ENCODE measurements at regions not wholly inside any gene's neighbourhood (a gene's known extent, or its start where the extent isn't known, plus 50 kb on each side); places are given as distances from the start of the nearest gene placed in this dataset.
"Not testable (repeated sequence)": the region's sequence is repeated elsewhere in the genome, so short reads cannot be mapped to it uniquely, and the experiment has no call there.

DNA sequence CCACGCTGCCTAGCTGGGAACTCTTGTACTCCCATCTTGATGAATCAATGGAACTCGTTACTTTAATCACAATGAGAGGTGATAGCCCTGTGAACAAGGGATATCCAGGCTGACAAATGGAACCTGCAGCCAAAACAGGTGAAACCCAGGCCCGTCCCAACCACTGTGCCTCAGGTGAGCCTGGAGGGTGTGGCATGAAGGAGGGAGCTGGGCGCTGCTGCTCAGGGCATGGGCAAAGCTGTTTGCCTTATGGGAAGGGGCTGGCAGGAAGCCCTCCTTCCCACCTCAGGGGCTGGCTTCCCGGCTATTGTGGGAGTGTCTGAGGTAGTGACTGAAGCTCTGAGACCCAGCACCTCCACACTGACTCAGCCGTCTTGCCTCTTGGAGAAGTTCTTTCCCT, 209.4 kb upstream of the ATP6AP2 start:
- no peak for DNase-seq

DNA sequence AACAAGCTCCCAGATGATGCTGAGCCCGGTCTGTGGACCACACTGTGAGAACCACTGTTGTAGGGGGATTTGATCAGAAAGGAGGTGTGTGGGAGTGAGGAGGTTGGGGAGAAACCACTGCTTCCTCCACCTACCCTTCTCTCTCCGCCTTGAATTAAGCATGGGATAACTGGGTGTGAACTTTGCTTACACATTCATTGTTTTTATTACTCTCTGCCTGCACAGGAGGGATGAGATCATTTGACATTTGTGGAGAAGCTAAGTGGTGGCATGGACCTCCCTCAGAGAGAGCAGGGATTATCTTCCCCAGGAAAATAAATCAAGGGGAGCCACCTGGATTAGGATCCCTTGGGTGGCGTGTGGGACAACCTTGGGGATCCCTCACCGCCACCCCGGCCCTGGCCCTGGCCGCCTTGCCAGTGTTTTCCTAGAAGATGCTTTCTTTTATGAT, 212.1 kb upstream of the ATP6AP2 start:
- DNase-seq, result no peak

DNA sequence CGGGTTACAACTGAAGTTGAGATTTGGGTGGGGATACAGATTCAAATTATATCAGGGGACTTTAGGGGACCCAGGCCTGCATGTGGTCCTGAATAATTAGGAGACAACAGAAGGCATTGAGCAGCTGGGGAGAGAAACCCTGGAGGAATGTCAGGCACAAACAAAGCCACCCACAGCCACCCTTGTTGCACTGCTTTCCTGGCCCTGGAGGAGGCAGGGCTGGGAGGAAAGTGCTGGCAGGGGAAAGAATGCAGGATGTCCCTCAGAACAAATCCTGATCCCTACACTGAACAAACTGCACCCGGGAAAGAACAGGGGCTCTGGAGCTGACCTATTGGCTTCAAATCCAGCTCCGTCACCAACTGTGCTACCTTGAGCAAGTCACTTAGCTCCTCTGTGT, 214.1 kb upstream of the ATP6AP2 start:
- no peak for DNase-seq

DNA sequence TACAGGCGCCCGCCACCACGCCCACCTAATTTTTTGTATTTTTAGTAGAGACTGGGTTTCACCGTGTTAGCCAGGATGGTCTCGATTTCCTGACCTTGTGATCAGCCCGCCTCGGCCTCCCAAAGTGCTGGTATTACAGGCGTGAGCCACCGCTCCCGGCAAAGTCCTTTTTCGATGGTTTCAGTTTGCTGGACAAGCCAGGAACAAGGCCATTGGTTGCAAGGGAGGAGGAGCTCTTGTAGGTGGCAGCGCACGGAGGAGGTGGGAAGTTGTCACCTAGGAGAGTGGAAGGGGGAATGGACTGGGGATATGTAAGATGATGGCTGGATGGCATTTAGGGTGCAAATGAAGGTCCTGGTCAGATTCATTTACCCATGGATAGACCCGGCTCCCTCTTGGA, 218.5 kb upstream of the ATP6AP2 start:
- DNase-seq, result not testable (repeated sequence)

DNA sequence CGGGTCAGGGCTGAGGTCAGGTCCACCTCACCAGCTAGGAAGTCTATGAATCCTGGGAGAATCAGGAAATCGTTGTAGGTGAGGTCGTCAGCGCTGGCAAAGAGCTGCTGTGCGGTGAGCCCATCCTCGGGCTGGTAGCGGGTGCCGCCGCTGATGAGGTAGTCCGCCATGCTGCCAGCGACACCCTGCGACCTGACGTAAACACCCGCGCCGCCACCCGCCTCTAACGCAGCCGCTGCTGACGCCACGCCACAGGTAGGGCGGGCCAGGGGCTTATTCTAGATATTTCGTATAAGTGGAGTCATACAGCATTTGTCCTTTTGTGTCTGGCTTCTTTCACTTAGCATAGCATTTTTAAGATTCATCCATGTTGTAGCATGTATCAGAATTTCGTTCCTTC, 220.2 kb upstream of the ATP6AP2 start:
- no peak for DNase-seq

DNA sequence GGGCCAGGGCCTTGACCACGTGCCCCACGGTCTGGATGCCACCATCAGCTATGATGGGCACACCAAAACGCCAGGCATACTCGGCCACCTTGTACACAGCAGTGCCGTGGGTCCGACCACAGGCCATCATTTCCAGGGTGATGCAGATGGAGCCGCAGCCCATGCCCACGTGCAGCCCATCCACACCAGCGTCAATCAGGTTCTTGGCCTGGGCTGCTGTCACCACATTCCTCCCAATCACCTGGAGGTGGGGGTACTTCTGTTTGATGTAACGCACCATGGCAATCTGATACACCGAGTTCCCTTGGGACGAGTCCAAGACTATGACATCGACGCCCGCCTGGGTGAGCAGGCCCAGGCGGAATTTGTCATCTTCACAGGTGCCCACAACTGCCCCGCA, 221.2 kb upstream of the ATP6AP2 start:
- no peak for DNase-seq

DNA sequence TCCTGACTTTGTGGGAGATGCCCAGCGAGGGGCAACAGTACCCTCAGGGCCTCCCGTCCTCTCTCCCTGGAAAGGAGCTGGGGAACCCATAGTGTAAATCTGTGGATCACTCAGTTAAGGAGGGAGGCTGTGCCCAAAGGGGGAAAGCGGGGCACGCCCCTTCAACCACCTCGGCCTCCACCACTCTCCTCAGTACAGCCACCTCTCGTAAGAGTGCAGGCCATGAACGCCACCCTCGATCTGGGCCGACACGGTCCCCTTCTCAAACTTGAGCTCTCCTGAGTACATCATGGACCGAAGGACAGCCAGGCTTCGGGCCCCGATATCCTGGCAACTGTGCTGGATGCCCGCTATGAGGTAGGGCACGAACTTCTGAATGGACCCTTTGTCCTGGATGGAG, 221.8 kb upstream of the ATP6AP2 start:
- DNase-seq, result no peak

DNA sequence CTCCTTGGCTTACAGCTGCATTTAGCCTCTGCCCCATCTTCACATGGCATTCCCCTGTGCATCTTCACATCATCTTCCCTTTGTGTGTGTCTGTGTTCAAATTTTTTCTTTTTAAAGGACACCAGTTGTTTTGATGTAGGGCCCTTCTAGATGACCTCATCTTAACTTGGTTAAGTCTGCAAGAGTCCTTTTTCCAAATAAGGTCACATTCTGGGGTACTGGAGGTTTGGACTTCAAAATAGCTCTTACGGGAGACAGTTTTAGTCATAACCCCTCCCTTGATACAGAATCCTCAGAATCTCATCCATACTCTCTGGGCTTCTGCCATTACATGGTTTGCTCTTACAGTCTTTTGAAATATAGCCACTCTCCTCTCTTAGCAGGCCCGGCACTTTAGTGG, 231.5 kb upstream of the ATP6AP2 start:
- no peak for DNase-seq

DNA sequence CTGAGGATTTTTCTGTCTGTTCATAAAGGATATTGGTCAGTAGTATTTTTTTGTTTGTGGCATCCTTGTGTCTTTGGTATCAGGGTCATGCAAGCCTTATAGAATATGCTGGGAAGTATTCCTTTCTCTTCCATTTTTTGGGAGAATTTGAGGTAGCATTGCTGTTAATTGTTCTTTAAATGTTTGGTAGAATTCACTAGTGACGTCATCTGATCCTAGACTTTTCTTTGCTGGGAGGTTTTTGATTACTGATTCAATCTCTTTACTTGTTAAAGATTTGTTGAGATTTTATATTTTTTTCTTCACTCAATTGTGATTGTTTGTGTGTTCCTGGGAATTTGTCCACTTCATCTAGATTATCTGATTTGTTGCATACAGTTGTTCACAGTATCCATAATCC, 234.4 kb upstream of the ATP6AP2 start:
- DNase-seq, result no peak

DNA sequence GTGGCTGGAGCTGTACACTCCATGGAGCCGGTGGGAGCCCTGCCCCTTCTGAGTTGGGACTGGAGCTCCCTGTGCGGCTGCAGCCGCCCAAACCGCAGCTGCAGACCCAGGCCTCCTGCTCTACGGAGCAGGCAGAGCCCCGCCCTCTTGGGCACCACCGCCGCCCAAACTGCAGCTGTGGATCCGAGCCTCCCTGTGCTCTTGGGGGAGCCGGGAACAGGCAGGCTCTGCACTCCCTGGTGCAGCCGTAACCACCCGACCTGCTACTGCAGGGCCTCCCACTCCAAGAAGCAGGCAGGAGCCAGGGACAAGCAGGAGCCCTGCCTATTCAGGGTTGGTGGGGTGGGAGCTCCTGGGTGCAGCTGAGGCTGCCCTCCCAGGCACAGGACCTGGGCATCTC, 237.5 kb upstream of the ATP6AP2 start:
- no peak for DNase-seq

DNA sequence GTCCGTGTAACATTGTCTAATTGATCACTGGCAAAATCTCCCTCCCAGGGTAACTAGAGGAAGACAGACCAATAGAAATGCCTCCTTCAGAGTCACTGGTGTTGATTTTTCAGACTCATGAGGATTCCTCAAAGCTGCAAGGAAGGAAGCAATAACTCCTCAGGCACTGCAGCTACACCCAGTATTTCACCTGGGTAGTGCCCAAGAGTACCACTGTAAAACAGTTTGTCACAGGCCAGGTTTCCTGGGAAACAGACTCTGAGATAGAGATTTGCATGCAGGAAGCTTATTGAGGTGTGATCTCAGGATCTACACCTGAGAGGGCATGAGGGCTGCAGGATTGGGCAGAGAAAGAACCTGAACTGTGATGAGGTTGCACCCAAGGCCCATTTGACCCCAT, 240.7 kb upstream of the ATP6AP2 start:
- DNase-seq, result no peak

DNA sequence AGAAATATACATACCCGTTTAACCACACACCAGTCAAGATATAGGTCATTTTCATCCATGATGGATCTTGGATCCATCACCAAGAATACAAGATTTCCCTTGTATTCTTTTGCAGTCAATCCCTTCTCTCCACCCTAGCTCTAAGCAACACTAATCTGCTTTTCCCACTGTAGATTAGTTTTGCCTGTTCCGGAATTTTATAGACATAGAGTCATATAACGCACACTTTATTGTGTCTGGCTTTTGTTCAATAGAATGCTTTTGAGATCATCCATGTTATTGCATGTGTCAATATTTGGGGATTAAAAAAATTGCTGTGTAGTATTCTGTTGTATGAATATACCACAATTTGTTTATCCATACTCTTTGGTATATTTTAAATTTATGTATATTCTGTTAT, 235.6 kb upstream of the BCOR start:
- DNase-seq, result no peak

DNA sequence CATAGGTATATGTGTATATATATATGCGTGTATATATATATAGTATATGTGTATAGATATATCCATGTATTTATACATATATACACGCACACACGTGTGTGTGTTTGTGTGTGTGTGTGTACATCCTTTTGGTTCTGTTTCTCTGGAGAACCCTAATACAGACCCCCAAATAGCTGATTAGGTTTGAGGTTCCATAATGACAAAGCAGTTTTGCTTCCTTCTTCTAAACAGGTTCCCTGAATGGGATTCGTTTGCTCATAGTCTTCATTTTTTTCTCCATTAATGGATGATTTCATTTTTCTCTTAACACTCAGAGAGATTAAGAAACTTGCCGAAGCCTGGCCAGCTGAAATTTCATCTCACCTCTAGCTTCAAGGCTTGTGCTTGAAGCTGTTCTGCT, 234.0 kb upstream of the BCOR start:
- no peak for DNase-seq

DNA sequence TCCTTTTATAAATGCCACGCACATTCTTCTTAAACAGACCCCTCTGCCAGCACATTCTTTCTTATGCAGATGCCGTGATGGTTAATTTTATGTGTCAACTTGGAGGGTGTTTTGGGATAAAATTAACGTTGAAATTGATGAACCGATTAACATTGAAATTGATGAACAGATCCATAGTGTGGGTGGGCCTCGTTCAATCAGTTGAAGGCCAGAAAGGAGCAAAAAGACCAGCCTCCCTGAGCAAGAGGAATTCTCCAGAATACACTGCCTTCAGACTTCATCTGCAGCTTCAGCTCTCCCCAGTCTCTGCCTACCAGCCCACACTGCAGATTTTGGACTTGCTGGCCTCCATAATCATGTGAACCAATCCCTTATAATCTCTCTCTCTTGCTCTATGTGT, 233.6 kb upstream of the BCOR start:
- no peak for DNase-seq

DNA sequence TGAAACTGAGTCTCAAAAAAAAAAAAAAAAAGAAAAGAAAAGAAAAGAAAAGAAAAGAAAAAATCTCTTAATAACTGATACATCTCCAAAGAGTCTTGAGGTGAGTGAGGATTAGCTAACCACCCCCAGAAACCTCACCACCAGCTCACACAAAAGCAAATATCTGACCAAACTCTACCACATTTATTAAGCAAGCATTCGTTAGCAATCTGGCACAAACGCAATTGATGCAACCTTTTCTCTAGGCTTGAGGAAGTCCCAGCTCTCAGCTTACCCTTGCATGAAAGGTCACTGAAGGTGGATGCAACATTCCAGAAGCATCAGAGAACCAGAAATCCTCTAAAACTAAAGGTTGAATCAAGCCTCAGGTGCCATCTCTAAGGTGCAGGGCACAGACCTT, 231.9 kb upstream of the BCOR start:
- DNase-seq, result no peak

DNA sequence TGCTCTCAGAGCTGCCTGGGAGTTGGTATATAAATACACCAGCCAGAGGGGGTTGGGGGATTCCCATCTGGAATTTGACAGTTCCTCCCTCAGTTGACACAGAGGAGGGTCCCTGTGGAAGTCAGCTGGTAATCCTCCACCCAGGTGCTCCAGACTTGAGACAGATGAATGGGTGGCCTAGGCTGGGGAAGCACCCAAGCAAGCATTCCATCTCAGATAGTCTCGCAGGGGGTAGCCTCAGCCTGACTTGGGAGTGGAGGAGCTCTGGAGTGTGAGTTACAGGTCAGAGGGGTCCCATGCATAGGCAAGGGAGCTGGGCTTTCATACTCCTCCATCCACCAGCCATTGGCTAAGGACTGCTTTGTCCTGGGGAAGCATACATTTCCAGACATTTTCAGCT, 229.3 kb upstream of the BCOR start:
- no peak for DNase-seq

DNA sequence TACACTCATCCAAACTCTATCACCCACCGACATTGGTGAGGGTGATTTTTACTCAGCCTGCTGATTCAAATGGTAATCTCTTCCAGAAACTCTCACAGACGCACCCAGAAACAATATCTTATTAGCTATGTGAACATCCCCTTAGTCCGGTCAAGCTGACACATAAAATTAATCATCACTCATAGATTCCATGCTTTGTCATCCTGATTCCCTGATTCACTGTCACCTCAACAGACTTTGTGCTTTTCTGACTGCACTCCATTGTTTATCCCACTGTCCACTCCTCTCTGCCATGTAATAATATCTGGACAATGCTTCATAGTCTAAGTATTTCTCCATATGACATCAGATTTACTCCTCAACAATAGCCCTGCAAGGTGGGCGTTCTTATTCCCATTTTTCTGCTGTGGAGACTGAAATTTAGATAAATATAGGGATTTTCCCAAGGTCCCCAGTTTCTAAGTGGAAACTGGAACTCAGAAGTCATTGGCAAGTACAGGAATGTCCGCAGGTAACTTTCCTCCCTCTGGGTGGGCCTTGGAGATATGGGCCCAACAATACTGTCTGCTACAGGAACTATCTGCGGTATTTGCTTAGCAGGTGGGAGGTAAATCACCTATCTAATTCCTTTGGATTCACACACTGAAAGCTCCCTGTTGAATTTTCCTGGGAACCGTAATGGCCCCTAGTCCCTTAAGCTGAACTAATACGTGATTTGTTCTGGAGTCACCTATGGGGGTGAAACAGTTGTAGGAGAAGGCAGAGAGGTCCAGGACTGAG, 228.6 kb upstream of the BCOR start:
- DNase-seq, result no peak

DNA sequence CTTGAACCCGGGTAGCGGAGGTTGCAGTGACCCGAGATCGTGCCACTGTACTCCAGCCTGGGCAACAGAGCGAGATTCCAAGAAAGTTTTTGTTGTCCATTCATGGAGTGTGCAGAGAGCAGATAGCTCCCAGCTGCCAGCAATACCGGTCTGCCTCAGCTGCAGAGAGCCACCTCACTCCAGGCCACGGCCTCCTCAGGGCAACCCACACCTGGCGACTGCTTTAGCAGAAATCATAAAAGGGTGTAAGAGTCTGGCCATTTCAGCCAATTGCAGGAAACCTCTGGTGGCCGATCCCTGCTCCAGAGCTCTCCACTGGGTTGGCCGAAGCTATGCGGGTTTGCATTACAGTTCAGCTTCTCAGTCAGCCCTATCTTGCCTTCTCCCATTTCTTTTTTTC, 227.4 kb upstream of the BCOR start:
- no peak for DNase-seq

DNA sequence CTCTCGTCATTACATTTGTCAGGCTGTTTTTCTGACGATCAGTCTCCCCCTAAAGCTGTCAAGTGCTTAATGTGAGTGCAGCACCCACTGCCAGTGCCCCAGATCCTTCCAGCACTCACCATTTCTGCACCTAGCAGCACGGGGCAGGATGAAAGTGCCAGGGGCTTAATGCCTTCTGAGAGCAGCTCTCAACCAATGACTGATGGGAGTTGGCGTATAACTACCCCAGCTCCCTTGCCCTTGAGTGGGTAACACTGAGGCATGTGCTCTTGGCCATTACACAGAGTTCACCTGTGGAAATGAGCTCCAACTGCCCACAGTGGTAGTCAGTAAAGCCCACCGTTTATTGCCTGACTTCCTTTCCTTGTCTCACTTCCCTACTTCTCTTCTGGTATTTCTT, 226.2 kb upstream of the BCOR start:
- no peak for DNase-seq

DNA sequence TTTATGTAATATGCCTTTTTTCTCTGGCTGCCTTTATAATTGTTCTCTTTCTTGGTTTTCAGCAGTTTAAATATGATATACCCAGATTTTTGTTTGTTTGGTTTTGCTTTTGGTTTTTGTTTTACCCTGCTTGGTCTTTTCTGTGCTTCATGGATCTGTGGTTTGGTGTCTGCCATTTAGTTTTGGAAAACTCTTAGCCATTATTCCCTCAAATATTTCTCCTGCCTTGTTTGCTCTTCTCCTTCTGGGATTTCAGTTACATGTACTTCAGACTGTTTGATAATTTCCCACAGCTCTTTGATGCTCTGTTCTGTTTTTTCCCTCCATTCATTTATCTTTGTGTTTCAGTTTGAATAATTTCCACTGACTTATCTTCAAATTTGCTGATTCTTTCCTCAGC, 223.1 kb upstream of the BCOR start:
- DNase-seq, result no peak

DNA sequence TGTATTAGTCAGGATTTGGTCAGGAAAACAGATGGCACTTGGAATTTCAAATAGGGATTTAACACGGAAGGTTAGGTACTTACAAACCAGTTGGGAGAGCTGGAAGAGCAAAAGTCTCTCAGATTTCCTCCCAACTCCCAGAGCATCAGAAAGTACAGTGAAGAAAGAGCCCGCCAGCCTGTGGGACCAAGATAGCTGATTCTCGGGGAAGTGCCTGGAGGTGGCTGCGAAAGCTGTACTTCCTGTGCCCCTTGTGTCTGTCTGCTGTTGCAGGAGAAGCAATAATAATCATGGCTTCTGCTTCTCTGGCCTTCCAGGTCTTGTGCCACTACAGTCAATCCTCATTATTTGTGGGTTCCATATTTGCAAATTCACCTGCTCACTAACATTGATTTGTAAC, 221.0 kb upstream of the BCOR start:
- no peak for DNase-seq

DNA sequence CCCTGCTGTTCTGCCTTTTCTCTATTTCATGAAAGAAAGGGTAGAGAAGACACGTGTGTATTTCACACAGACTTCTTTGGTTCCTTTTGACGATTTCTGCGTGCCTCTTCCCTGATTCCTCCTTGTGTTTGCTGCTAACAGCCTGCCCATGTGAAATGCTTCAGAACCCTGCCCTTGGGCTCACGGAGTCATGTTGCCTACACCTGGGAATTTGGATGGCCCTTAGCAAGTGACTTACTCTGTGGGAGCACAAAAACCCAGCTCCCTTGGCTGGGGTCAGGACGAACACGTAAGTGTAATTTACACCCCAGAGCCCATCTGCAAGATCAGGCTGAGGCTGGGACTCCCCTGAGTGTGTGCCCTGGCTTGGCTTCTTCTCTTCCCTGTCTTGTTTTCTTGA, 220.3 kb upstream of the BCOR start:
- DNase-seq, result no peak

DNA sequence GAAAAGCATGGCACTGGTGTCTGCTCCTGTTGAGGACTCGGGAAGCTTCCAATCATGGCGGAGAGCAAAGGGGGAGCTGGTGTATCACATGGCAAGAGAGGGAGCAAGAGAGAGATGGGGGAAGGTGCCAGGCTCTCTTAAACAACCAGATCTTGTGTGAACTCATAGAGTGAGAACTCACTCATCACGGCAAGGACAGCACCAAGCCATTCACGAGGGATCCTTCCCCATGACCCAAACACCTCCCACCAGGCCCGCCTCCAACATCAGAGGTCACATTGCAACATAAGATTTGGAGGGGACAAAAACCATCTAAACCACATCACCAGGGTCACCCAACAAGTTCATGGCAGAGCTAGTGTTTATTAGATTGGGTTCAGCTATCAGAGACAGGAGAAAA, 218.7 kb upstream of the BCOR start:
- DNase-seq, result no peak

DNA sequence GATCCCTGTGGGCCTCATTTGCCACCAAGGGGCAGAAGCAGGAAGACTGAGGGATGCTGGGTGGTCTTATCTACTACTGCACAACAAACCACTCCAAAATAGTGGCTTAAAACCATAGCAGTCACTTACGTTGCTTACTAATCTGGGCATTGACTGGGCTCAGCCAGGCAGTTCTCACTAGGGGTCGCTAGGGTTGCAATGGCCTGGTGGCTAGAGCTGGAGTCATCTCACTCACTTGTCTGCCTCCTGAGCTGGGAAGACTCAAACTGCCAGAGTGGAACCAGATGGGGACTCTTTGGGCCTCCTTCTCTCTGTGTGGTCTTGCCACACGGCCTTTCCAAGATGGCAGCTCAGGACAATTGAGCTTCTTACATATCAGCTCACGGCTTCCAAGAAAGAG, 216.3 kb upstream of the BCOR start:
- DNase-seq, result no peak

DNA sequence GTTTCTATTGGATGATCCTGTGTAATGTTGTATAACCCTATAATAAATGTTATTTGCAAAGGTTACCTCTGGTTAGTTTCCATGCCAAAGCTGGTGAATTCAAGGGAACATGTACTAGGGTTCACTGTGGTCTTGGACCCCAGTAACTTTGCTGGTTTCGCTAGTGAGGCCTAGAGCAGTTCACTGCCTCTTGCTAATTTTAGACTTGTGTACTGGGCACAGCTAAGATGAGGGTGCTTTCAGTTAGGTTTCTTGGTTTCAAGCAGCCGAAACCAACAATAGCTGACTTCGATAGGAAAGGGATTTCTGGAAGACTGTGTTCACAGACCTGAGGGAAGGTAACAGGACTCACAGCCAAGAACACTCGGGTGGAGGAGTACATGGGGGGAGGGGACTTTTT, 215.5 kb upstream of the BCOR start:
- no peak for DNase-seq
